ENCODE measurements at regions not wholly inside any gene's neighbourhood (a gene's known extent, or its start where the extent isn't known, plus 50 kb on each side); places are given as distances from the start of the nearest gene placed in this dataset.

GRCh38 chr20:57819691-57820380 is 110.0 kb upstream of the PMEPA1 start:
- intact Hi-C loops (cut with DNase I) = no loop called here
- Histone ChIP-seq H3K4me1 (replicated peaks in 1 of 2) (no peaks in the 10 kb centered on the region), H3K36me3 (replicated peaks in 1 of 2) (no peaks in the 10 kb centered on the region), H3K9me3 (replicated peaks in 1 of 3) (no peaks in the 10 kb centered on the region), H3K27me3 (peaks cover 3% of the 10 kb centered on the region), H3K27ac (no peak overlapping the region), H3K4me3 (no peak overlapping the region)
- no peak for TF ChIP-seq POLR2A (IDR thresholded peaks at IDR 0.05)
- no peak for TF ChIP-seq CTCF (IDR thresholded peaks at IDR 0.05)
- 40 to 53% (median 50%) methylated on average over 3 to 4 of the region's 4 CpGs for WGBS, 4 donors
- no peak for DNase-seq

- Histone ChIP-seq H3K4me1 (replicated peaks in 1 of 2) (no peaks in the 10 kb centered on the region), H3K27me3 (peaks cover 3% of the 10 kb centered on the region), H3K9me3 (replicated peaks in 1 of 3) (no peaks in the 10 kb centered on the region), H3K4me3 (no peak overlapping the region), H3K27ac (no peak overlapping the region), H3K36me3 (replicated peaks in 1 of 2) (no peaks in the 10 kb centered on the region)
- TF ChIP-seq POLR2A (IDR thresholded peaks at IDR 0.05) = no peak
- TF ChIP-seq CTCF (IDR thresholded peaks at IDR 0.05) = no peak
- intact Hi-C loops (cut with DNase I) = no loop called here
- DNase-seq = no peak
- 80 to 86% (median 82%) methylated on average over 11 of the region's 11 CpGs for WGBS, 4 donors
Measured at GRCh38 chr20:57819291-57819690, 109.5 kb upstream of the PMEPA1 start.

- TF ChIP-seq CTCF (IDR thresholded peaks at IDR 0.05) = no peak
- no peak for TF ChIP-seq POLR2A (IDR thresholded peaks at IDR 0.05)
- Histone ChIP-seq H3K27me3 (peaks cover 3% of the 10 kb centered on the region), H3K27ac (no peak overlapping the region), H3K4me3 (no peak overlapping the region), H3K36me3 (replicated peaks in 1 of 2) (no peaks in the 10 kb centered on the region), H3K9me3 (replicated peaks in 1 of 3) (no peaks in the 10 kb centered on the region), H3K4me1 (replicated peaks in 1 of 2) (no peaks in the 10 kb centered on the region)
- peak in 1 of 7 donors; percentile 4 for DNase-seq
- WGBS, 4 donors = 57 to 61% (median 57%) methylated on average over 12 of the region's 12 CpGs
- intact Hi-C loops (cut with DNase I) = no loop called here
Measured at GRCh38 chr20:57818418-57819181, 108.8 kb upstream of the PMEPA1 start.

GRCh38 chr20:57815405-57815804 is 105.6 kb upstream of the PMEPA1 start:
- DNase-seq = no peak
- Histone ChIP-seq H3K27ac (no peak overlapping the region), H3K9me3 (replicated peaks in 1 of 3) (no peaks in the 10 kb centered on the region), H3K36me3 (replicated peaks in 1 of 2) (no peaks in the 10 kb centered on the region), H3K4me1 (replicated peaks in 1 of 2) (no peaks in the 10 kb centered on the region), H3K4me3 (no peak overlapping the region), H3K27me3 (peaks cover 3% of the 10 kb centered on the region)
- intact Hi-C loops (cut with DNase I) = no loop called here
- no peak for TF ChIP-seq CTCF (IDR thresholded peaks at IDR 0.05)
- no peak for TF ChIP-seq POLR2A (IDR thresholded peaks at IDR 0.05)
- WGBS, 4 donors = 81 to 97% (median 88%) methylated on average over 4 of the region's 4 CpGs
